ENCODE measurements at regions not wholly inside any gene's neighbourhood (a gene's known extent, or its start where the extent isn't known, plus 50 kb on each side); places are given as distances from the start of the nearest gene placed in this dataset.

DNA sequence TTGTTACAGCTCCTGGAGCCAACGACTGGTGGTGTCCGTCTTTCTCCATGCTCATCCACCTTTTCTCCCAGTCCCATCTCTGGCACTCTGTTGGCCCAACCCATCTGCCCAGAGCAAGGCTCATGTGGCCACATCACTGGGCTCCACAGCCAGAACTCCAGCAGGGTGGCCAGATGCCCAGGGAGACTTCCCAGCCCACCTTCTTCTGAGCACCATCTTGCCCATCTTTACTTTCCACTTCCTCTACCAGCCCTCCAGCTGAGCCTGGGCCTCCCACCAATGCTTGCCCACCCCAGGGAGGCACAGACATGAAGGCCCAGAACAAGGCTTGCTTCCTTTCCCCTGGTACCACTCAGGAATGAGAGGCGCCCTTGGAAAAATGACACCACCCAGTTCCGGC lies 116.8 kb downstream of the BUD13 start:
- TF ChIP-seq CTCF (IDR thresholded peaks at IDR 0.05), result no peak
- no peak for TF ChIP-seq POLR2A (IDR thresholded peaks at IDR 0.05)
